Skin epidermis (tissue), 12 donors: ENCODE measurements at regions not wholly inside any gene's neighbourhood (a gene's known extent, or its start where the extent isn't known, plus 50 kb on each side); places are given as distances from the start of the nearest gene placed in this dataset.

Source experiments
- H3K27ac ChIP-seq, 21 experiments: fragments of 200-600 bp; sonication (generic) in 11 of 21; one replicate each; pipeline ENCODE4 v1.5.0; 2020; ENCODE audit warnings: mild to moderate bottlenecking in 3 of 21, inconsistent platforms in 2 of 21, moderate library complexity in 2 of 21
- H3K4me3 ChIP-seq, 7 experiments: fragments of 200-600 bp; sonication (generic) in 2 of 7; one replicate each; pipeline ENCODE4 v1.5.0; 2020; ENCODE audit warnings: inconsistent platforms in 2 of 7, mild to moderate bottlenecking in 2 of 7, moderate library complexity in 1 of 7

- no peak overlapping the region for H3K27ac ChIP-seq
- no peak overlapping the region for H3K4me3 ChIP-seq
These were observed 237.6 kb upstream of the HDAC4 start for GRCh38 chr2:239638376-239638775.

GRCh38 chr2:239636808-239637207 lies 236.0 kb upstream of the HDAC4 start:
- Histone ChIP-seq H3K4me3 (no peak overlapping the region), H3K27ac (no peak overlapping the region)

- no peak overlapping the region for H3K27ac ChIP-seq
- H3K4me3 ChIP-seq: no peak overlapping the region
These were observed 233.9 kb upstream of the HDAC4 start for GRCh38 chr2:239634769-239635168.

- no peak overlapping the region for H3K4me3 ChIP-seq
- peak overlapping the region in 11 of 21 experiments; percentile 17 to 80 (median 52) for H3K27ac ChIP-seq
These were observed 229.9 kb upstream of the HDAC4 start for GRCh38 chr2:239630618-239631286.

- Histone ChIP-seq H3K27ac (peak overlapping the region in 14 of 21 experiments; percentile 1 to 80 (median 53)), H3K4me3 (no peak overlapping the region)
These were observed 229.3 kb upstream of the HDAC4 start for GRCh38 chr2:239629926-239630617.

GRCh38 chr2:239626961-239627592 lies 226.3 kb upstream of the HDAC4 start:
- Histone ChIP-seq H3K27ac (peak overlapping the region in 1 of 21 experiments; percentile 44), H3K4me3 (no peak overlapping the region)

GRCh38 chr2:239625971-239626734 lies 225.3 kb upstream of the HDAC4 start:
- no peak overlapping the region for H3K4me3 ChIP-seq
- peak overlapping the region in 3 of 21 experiments; percentile 34 to 76 (median 61) for H3K27ac ChIP-seq

GRCh38 chr2:239625156-239625845 lies 224.5 kb upstream of the HDAC4 start:
- Histone ChIP-seq H3K4me3 (no peak overlapping the region), H3K27ac (peak overlapping the region in 2 of 21 experiments; percentile 61 to 76)

GRCh38 chr2:239621611-239622010 lies 220.8 kb upstream of the HDAC4 start:
- Histone ChIP-seq H3K27ac (no peak overlapping the region), H3K4me3 (no peak overlapping the region)

- H3K27ac ChIP-seq: no peak overlapping the region
- no peak overlapping the region for H3K4me3 ChIP-seq
These were observed 218.5 kb upstream of the HDAC4 start for GRCh38 chr2:239619369-239619768.

GRCh38 chr2:239616729-239617128 lies 215.9 kb upstream of the HDAC4 start:
- no peak overlapping the region for H3K27ac ChIP-seq

GRCh38 chr2:239612133-239612532 lies 211.3 kb upstream of the HDAC4 start:
- no peak overlapping the region for H3K27ac ChIP-seq

More at GRCh38 chr2:239616729-239617128, 215.9 kb upstream of the HDAC4 start:
- no peak overlapping the region for H3K4me3 ChIP-seq

GRCh38 chr2:239611222-239611795 lies 210.5 kb upstream of the HDAC4 start:
- no peak overlapping the region for H3K27ac ChIP-seq
- no peak overlapping the region for H3K4me3 ChIP-seq

More at GRCh38 chr2:239612133-239612532, 211.3 kb upstream of the HDAC4 start:
- no peak overlapping the region for H3K4me3 ChIP-seq

GRCh38 chr2:239610457-239611221 lies 209.8 kb upstream of the HDAC4 start:
- Histone ChIP-seq H3K4me3 (no peak overlapping the region), H3K27ac (no peak overlapping the region)

- no peak overlapping the region for H3K27ac ChIP-seq
- H3K4me3 ChIP-seq: no peak overlapping the region
These were observed 208.9 kb upstream of the HDAC4 start for GRCh38 chr2:239609607-239610310.

GRCh38 chr2:239609162-239609561 lies 208.3 kb upstream of the HDAC4 start:
- H3K4me3 ChIP-seq: no peak overlapping the region
- no peak overlapping the region for H3K27ac ChIP-seq

GRCh38 chr2:239608723-239609122 lies 207.9 kb upstream of the HDAC4 start:
- no peak overlapping the region for H3K4me3 ChIP-seq
- no peak overlapping the region for H3K27ac ChIP-seq

- Histone ChIP-seq H3K27ac (no peak overlapping the region), H3K4me3 (no peak overlapping the region)
These were observed 207.4 kb upstream of the HDAC4 start for GRCh38 chr2:239608260-239608659.
